Ramos (cell line): ENCODE measurements at regions not wholly inside any gene's neighbourhood (a gene's known extent, or its start where the extent isn't known, plus 50 kb on each side); places are given as distances from the start of the nearest gene placed in this dataset.

Experiments used
- in situ Hi-C: fragments of 300-500 bp; cut with MboI; formaldehyde crosslinking; loops from one replicate; pipeline ENCODE4 v1.14.3; 2022; ENCODE audit warnings: low sequenced_read_pairs; ENCODE audit not compliant: unreplicated experiment

DNA sequence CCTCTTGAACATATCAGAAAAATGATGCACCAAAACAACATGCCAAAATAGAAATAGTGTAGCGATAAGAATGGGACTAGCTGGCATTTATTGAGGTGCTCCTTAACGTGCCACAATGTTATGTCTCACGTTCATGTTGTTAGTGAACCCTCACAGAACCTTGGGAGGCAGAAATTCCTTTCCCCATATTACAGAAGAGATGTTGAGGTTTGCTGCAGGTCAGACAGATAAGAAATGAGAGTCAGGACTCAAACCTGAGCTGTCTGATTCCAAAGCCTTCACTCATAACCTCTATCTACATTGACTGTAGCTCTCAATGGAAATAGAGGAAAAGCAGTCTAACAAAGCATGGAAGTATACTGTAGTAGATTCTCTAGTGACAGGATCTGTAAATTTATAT is 163.3 kb upstream of the STK17B start:
- in situ Hi-C loops, result loop anchor here (10.0 kb wide), 1 partner anchor 200 kb away; no protein-coding TSS in a partner anchor

DNA sequence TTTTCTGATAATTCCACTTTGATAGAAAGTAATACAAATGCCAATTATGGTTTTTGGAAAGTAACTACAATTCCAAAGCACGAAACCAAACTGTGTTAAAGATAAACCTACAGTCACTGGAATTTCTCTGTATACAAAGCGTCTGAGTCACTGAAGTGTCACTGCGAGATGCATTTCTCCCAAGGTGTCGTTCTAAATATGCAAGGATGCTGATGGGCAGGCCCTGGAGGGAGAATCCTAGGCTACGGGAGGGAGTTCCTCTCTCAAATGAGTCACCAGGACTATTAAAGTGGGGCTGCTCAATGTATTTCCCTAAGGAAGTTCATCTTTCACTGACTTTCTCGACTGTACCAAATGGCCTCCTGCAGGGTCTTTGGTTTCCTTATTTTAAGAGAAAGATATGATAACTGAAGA is 163.8 kb upstream of the STK17B start:
- in situ Hi-C loops, result loop anchor here (10.0 kb wide), 1 partner anchor 200 kb away; no protein-coding TSS in a partner anchor

DNA sequence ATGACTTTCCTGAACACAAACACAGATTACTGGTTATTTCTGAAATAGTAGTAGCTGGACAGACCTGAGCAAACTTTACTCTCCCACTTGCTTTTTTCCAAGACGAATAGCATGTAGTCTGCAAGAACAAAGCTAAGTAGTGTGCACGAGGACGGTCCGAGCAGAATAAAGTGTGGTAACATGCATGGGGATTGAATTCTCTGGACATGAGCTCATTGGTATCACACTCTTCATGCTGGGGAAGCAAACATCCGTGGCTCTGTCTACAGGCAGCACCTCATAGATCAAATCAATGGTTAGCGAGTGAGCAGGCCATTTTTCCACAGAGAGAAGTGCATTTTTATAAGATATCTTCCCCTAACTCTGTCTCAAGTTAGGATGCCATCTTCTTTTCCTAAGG is 164.8 kb upstream of the STK17B start:
- in situ Hi-C loops, result loop anchor here (10.0 kb wide), 1 partner anchor 201 kb away; no protein-coding TSS in a partner anchor

DNA sequence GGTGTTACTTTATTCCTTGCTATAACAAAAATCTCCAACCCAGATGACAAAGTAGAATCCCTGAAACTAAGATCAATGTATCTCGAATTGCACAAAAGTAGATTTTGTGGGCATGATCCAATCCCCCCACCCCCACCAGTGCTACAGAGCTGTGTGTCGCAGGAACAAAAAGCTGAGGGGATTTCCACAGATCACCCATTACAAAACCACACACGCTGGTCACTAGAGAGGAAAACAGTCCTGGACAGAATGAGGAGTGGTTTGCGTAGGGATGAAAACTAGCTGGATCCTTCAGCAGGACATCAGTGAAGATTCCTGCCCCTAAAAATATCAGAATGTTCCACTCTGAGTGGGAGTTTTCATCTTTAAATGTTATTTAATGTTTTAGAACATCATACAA is 165.3 kb upstream of the STK17B start:
- in situ Hi-C loops, result loop anchor here (10.0 kb wide), 1 partner anchor 202 kb away; no protein-coding TSS in a partner anchor

DNA sequence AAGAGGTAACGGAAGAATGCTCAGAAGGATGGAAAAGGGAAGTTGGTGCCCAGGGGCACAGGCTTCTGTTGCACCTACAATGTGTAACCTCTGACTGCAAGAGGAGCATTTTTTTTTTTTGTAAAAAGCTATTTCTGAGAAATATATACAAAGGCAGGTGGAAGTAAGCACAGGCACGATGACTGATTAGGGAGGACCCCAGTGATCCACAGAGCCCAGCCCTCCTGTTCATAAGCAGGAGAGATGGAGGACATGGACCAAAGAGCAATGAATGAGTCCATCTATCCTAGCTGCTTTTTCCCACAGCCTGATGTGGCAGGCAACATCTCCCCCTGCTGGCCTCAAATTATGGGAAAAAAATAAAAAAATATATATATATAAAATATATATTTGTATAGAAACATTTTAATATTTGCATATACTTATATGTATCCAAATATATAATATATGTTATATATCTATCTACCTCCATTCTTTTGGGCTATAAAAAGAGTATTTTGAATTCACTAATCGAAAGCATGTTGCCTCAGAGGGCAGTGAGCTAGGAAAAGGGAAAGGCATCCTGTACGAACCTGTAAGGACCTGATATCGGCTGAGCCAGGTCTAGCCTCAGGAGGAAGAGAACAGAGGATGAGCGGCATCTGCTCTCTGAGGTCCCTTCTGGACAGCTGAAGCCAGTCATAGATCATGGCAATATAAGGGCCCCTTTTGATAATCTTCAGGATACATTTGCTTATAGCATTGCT is 166.0 kb upstream of the STK17B start:
- in situ Hi-C loops, result loop anchor here (10.0 kb wide), 1 partner anchor 203 kb away; no protein-coding TSS in a partner anchor

DNA sequence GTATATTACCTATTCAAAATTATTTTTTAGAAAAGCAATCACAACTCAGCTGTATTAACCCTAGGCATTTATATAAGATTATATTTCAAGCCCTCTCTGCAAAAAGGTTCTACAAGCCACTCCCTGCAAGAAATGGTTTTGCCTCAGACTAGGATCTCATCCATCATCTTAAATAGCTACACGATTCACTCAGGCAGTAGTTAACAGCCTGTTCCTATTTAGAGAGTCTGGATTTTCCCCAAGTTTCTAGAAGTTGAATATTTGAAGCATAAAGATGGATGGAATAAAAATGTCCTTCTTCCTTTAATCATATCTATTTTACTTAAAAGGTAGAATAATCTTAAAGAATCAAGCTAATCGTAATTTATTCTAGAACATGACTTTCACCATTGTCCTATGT is 167.1 kb upstream of the STK17B start:
- in situ Hi-C loops, result loop anchor here (10.0 kb wide), 1 partner anchor 204 kb away; no protein-coding TSS in a partner anchor

DNA sequence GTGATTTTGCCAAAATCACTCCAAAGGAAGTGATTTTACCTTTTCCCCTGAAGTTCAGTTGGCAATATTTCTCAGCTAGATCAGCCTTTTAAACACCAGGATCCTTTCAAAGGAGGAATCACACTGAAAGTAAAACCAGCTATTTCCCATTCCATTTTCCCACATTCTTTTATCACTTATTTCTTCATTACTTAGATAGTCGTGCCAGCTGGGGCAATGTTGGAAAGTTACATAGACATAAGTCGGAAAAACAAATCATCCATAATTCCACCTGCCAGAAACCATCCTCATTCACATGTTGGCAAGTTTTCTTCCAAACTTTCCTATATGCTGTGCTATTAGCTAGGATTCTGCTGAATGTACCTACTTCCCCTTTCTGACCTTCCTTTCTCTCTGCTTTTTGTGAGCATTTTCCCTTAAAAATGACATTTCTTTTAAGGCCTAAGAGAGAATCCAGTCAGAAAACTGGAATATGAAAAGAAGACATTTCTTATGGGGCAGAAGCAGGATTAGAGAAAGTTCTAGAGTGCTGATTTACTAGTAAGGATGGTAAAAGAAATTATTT is 170.0 kb upstream of the STK17B start:
- in situ Hi-C loops, result no loop called here

DNA sequence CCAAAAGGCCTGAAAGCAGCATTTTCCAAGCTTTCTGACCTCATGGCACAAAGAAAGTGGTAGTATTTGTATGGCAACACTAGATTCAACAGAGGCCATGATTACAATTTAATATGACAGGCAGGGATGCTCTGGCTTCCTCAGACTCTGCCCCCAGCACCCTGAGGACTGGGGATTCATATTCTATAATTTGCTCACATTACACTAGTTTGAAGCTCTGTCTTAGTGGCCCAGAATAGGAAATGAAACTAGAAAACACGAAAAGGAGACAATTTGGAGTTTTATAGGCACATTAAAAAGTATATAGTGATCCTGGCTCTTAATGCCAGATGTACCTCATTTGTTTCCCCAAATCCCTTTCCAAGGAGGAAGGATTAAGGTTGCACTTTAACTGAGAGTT is 173.0 kb upstream of the STK17B start:
- in situ Hi-C loops, result no loop called here

DNA sequence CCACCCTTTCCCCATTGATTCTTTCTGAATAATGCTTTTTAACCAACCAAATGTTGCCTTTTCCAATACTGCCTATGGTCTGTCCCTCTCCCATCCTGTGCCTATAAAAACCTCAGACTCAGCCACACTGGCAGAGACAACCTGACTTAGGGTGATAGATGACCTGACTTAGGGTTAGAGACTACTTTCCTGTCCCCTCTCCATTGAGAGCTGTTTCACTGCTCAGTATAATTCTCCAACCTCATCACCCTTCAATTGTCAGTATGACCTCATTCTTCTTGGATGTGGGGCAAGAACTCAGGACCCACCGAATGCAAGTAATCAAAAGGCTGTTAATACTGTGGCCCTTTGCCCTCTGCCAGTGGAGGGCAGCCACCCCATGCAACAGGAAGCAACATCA is 182.3 kb upstream of the STK17B start:
- in situ Hi-C loops, result no loop called here

DNA sequence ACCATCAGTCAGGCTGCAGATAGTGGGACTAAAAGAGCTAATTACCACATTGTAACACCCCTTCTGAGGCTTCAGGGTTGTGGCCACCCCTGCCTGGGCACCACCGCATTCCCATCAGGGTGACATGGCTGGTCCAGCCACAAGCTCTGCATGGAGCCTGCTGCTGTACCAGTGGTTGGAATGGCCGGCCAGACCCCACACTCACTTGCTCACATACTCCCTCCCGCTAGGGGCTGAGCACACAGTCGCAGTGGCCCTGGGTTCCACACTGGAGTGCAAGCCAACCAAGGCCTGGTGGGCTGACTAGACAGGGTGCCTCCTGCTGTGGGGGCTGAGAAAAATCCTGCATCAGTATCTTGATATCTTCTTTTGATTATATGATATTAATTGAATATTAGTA is 182.8 kb upstream of the STK17B start:
- in situ Hi-C loops, result no loop called here

DNA sequence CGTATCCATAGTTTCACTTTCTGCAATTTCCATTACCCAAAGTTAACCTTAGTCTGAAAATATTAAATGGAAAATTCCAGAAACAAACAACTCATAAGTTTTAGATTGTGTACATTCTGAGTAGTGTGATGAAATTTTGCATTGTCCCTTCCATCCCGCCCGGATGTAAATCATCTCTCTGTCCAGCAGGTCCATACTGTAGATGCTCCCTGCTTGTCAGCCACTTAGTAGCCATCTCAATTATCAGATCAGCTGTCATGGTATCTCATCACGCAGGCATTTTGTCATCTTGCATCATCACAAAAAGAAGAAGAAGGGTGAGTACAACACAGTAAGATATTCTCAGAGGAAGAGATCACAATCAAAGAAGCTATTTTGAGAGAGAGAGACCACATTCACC is 185.0 kb upstream of the STK17B start:
- in situ Hi-C loops, result no loop called here

DNA sequence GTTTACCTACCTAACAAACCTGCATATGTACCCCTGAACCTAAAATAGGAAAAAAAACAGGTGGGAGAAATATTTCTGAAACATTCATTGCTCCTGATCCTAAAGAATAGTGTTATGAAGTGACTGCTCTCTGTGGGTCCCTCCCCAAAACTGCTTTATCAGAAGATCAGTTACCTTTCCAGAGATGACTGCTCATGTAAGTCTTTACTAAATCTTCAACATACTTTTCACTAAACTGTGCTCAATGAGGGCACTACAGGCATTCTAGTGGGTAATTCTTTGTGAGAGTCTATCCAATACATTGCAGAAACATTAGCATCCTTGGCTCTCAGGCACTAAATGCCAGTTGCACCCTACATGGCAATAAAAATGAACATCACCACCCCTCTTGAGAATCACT is 189.3 kb upstream of the STK17B start:
- in situ Hi-C loops, result no loop called here

DNA sequence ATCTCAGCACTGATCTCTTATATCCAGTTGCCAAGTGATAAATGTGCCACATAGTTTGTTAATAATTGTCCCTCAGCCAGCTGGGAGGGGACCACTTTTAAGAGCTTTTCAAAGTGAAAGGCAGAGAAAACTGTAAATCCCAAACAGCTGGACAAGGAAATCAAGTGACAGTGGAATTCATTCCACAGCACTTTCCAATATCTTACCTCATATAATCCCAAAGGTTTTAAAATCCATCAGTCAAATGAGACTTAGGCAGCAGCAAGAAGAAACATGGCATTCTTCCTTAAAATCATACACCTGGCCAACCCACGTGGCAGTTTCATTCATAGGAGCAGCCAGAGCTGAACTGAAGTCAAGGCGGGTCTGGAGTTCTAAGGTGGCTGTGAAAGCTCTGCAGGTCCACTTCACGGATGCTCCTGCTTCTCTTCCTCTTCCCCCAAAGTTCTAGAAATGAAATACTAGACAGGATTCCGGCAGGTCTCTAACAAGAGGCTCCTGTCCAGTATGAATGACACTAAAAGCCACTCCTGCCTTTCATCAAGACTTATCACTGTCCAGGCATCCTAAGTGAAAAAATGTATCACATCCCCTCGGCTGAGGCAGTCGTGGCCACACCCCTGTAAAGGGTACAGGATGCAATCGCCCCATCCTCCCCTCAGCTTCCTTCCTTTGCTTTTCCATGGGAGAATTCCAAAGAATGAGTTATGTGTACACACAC is 190.4 kb upstream of the STK17B start:
- in situ Hi-C loops, result no loop called here

DNA sequence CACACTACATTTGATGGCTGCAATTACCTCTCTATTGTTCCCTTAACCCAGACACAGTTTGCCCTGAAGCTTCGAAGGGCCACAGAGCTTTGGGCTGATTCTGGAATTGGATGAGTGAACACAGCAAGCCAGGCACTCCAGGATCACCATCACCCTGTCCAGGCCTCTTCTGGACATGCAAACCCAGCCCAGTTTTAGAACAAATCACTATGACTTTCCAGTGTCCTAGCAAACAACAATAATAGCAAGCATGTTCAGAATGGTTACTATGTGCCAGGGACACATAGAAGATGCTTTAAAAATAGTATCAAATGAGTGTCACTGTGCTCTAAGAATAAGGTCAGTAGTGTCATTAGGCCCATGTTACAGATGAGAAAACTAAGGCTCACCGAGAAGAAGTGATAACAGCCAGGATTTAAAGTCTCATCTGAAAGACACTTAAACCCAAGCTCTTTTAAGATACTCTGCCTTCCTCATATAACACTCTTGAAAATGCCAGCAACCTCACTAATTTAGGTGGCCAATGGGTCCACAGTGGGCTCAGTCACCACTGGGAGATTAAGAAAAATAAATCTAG is 191.7 kb upstream of the STK17B start:
- in situ Hi-C loops, result no loop called here

DNA sequence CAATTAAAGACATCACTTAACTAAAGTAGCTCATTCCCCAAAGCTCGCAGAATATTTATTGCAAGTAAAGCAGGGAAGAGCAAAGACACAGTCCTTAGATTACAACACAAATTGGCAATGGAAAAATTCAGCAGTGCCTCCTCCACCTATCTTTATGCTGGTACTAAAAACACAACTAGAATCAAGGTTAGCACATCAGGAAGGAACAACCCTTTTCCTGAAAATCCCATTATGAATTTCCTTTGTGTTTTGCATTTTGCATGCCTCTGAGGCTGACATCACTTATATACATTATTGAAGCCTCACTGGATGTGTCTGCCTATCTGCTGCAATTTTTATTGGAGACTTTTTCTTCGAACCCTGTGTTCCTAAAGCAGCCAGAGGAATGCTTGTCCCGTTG is 193.8 kb upstream of the STK17B start:
- in situ Hi-C loops, result no loop called here

DNA sequence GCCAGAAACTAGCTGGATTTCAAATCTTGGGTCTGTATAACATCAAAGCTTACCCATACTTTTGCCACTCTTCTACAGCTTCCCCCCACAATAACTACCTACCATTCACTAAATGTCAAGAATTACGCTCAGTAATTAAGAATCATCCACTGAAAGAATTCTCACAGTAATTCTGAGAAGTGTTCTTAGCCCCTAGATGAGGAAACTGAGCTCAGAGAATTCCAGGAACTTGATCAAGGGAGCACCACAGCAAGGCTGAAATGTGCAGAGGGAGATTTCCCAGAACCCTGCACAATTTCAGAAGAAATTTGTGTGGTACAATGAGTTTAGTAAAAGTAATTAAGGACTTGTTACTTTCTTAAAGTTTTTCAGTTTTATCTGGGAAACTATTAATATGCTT is 194.5 kb upstream of the STK17B start:
- in situ Hi-C loops, result no loop called here

DNA sequence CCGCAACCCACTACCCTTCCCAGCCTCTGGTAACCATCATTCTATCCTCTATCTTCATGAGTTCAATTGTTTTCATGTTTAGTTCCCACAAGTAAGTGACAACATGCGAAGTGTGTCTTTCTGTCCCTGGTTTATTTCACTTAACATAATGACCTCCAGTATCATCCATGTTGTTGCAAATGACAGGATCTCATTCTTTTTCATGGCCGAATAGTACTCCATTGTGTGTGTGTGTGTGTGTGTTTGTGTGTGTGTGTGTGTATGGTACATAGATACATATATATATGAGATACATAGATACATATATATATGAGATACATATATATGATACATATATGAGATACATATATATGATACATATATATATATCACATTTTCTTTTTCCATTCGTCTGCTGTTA is 196.3 kb upstream of the STK17B start:
- in situ Hi-C loops, result no loop called here

DNA sequence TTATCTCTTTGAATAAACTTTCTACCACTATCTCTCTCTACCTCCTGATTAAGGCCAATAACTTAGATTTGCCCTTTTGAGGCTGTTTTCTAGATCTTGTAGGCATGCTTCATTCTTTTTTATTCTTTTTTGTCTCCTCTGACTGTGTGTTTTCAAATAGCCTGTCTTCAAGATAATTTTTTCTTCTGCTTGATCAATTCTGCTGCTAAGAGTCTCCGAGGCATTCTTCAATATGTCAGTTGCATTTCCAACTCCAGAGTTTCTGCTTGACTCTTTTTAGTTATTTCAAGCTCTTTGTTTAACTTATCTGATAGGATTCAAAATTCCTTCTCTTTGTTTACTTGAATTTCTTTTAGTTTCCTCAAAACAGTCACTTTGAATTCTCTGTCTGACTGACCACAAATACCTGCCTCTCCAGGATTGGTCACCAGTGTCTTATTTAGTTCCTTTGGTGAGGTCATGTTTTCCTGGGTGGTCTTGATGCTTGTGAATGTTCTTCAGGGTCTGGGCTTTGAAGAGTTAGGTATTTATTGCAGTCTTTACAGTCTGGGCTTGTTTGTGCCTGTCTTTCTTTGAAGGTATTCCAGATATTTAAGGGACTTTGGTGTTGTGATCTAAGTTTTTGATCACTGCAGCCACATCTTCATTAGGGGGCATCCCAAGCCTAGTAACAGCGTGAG is 197.3 kb upstream of the STK17B start:
- in situ Hi-C loops, result no loop called here

DNA sequence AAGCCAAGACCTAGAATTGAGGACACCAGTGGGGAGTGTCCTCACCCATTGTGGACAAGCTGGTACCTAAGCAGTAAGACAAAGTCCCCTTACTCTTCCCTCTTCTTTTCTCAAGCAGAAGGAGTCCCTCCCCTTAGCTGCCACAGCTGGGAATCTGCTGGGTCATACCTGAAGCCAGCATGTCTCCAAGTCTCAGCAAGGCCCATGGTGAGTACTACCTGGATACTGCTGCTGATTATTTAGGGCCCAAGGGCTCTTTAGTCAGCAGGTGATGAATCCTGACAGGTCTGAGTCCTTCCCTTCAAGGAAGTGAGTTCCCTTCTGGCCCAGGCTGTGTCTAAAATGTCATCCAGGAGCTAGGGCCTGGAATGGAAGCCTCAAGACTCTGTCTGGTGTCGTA is 198.6 kb upstream of the STK17B start:
- in situ Hi-C loops, result no loop called here

DNA sequence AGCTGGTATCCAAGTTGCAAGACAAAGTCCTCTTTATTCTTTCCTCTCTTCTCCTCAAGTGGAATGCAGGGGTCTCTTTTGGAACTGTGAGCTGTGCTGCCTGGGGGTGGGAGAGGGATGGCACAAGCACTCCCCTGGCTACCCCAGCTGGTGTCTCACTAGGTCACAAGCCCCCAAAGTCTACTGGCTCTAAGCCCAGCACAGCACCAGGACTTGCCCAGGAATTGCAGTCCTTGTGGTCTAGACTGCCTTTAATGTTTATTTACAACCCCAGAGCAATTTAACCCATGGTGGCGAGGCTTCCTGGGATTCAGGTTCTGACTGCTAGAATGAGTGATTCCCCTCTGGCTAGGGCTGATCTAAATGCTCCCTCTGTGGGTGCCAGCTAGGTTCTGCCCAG is 199.0 kb upstream of the STK17B start:
- in situ Hi-C loops, result no loop called here
